ENCODE measurements at regions not wholly inside any gene's neighbourhood (a gene's known extent, or its start where the extent isn't known, plus 50 kb on each side); places are given as distances from the start of the nearest gene placed in this dataset.

- no peak for TF ChIP-seq POLR2AphosphoS5 (IDR thresholded peaks at IDR 0.05; ENCODE audit: low read depth, low read length)
- TF ChIP-seq SIN3A (IDR thresholded peaks at IDR 0.05; ENCODE audit: borderline replicate concordance, insufficient read depth, low read length), result no peak
Observed at GRCh38 chr7:67608806-67609205, 612.2 kb downstream of the TYW1 start.

Measured in PFSK-1 (cell line).